Neural crest cell (in vitro differentiated cells): ENCODE measurements at regions not wholly inside any gene's neighbourhood (a gene's known extent, or its start where the extent isn't known, plus 50 kb on each side); places are given as distances from the start of the nearest gene placed in this dataset.

Source experiments
- DNase-seq: peaks from one replicate; pipeline ENCODE4 v3.0.0; 2021; ENCODE audit warnings: low read depth, mixed read lengths, low spot score
- H3K27ac Mint-ChIP-seq: one replicate; pipeline ENCODE4 v1.8.0; 2021; ENCODE audit warnings: mild to moderate bottlenecking, mixed read lengths; ENCODE audit not compliant: unreplicated experiment
- H3K27me3 Mint-ChIP-seq: 2 replicates; pipeline ENCODE4 v1.8.0; 2021; ENCODE audit warnings: low read depth, mild to moderate bottlenecking, mixed read lengths
- H3K36me3 Mint-ChIP-seq: 2 replicates; pipeline ENCODE4 v1.8.0; 2021; ENCODE audit warnings: low read depth, mild to moderate bottlenecking, mixed read lengths
- H3K4me1 Mint-ChIP-seq: 2 replicates; pipeline ENCODE4 v1.8.0; 2021; ENCODE audit warnings: mixed read lengths
- H3K4me3 Mint-ChIP-seq: one replicate; pipeline ENCODE4 v1.8.0; 2021; ENCODE audit warnings: mild to moderate bottlenecking, mixed read lengths
- H3K9me3 Mint-ChIP-seq: 2 replicates; pipeline ENCODE4 v1.8.0; 2021; ENCODE audit warnings: mixed read lengths
- CTCF ChIP-seq: fragments of 200-600 bp; sonication (generic); conservative IDR thresholded peaks from 2 replicates; pipeline ENCODE4 v1.5.0; 2021; ENCODE audit warnings: antibody characterized with exemption, mild to moderate bottlenecking

GRCh38 chr12:84290168-84290567 is 622.4 kb downstream of the SLC6A15 start:
- no peak overlapping the region for H3K4me3 Mint-ChIP-seq
- H3K4me1 Mint-ChIP-seq = no peaks in the 10 kb centered on the region
- H3K27me3 Mint-ChIP-seq = no peaks in the 10 kb centered on the region
- no peaks in the 10 kb centered on the region for H3K36me3 Mint-ChIP-seq
- H3K27ac Mint-ChIP-seq = no peak overlapping the region
- no peak for TF ChIP-seq CTCF
- no peak for DNase-seq
- no peaks in the 10 kb centered on the region for H3K9me3 Mint-ChIP-seq

GRCh38 chr12:84277986-84278385 is 634.6 kb downstream of the SLC6A15 start:
- TF ChIP-seq CTCF = no peak
- Mint-ChIP-seq H3K27ac (no peak overlapping the region), H3K9me3 (no peaks in the 10 kb centered on the region), H3K36me3 (no peaks in the 10 kb centered on the region), H3K4me1 (no peaks in the 10 kb centered on the region), H3K27me3 (no peaks in the 10 kb centered on the region), H3K4me3 (no peak overlapping the region)
- DNase-seq = no peak

- TF ChIP-seq CTCF = no peak
- Mint-ChIP-seq H3K27ac (no peak overlapping the region), H3K9me3 (no peaks in the 10 kb centered on the region), H3K4me1 (no peaks in the 10 kb centered on the region), H3K27me3 (no peaks in the 10 kb centered on the region), H3K4me3 (no peak overlapping the region), H3K36me3 (no peaks in the 10 kb centered on the region)
- no peak for DNase-seq
These were observed 636.4 kb downstream of the SLC6A15 start for GRCh38 chr12:84276215-84276614.

GRCh38 chr12:84272324-84272723 is 640.3 kb downstream of the SLC6A15 start:
- Mint-ChIP-seq H3K9me3 (no peaks in the 10 kb centered on the region), H3K4me1 (no peaks in the 10 kb centered on the region), H3K27me3 (no peaks in the 10 kb centered on the region), H3K4me3 (no peak overlapping the region), H3K27ac (no peak overlapping the region), H3K36me3 (no peaks in the 10 kb centered on the region)
- no peak for TF ChIP-seq CTCF
- DNase-seq = no peak

- DNase-seq = no peak
- no peaks in the 10 kb centered on the region for H3K4me1 Mint-ChIP-seq
- no peak overlapping the region for H3K4me3 Mint-ChIP-seq
- TF ChIP-seq CTCF = no peak
- no peaks in the 10 kb centered on the region for H3K27me3 Mint-ChIP-seq
- H3K9me3 Mint-ChIP-seq = no peaks in the 10 kb centered on the region
- H3K36me3 Mint-ChIP-seq = no peaks in the 10 kb centered on the region
- H3K27ac Mint-ChIP-seq = no peak overlapping the region
These were observed 642.0 kb downstream of the SLC6A15 start for GRCh38 chr12:84270470-84271140.
